Frontal cortex (tissue), 3 donors: ENCODE measurements at regions not wholly inside any gene's neighbourhood (a gene's known extent, or its start where the extent isn't known, plus 50 kb on each side); places are given as distances from the start of the nearest gene placed in this dataset.

Experiments
- DNase-seq, 2 donors: peaks; one replicate each; pipeline ENCODE4 v3.0.0; 2012; ENCODE audit warnings: low spot score in 2 of 2
- FAIRE-seq: peaks from 2 replicates; lab custom pipeline; 2012; peaks lifted over from hg19 to GRCh38; lab: Jason Lieb, UNC
- donor health status: control.
- donor health status: control.
- donor health status: control.

DNA sequence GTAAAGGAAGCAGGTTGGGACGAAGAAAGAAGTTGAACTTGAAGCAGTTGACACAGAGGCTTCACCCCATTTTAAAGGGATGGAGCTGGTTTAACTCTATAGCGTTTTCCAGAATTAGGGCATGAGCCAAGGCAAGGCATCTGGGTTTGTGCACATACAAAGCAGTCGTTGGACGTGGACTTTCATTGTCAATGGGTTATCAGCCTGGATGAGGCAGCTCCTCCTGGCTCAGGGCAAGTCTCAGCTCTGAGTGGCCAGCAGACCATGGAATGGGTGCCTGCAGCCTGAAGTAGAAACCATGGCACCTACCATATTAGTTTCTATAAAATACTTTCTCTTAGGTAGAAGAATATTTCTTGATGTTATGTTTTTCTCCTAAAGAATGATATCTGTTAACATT, 163.8 kb upstream of the KCNK2 start:
- no peak for FAIRE-seq
- DNase-seq: no peak

DNA sequence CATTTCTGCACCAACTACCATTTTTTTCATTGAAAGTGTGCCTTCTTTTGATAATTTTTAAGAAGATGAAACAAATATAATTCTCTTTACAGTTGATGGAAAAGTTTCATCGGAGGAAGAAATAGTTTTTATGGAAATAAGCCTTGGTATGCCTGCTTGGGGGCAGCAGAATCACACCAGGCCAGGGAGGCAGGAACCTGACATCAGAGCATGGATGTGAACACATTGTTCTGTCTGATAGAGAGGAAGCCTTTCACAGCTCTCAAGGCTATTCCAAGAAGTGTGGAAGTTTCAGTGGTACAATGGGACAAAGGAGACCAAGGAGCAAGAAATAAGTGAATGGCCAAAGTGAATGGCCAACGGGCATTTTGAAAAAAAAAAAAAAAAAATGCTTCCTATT, 162.2 kb upstream of the KCNK2 start:
- no peak for DNase-seq
- FAIRE-seq: no peak

DNA sequence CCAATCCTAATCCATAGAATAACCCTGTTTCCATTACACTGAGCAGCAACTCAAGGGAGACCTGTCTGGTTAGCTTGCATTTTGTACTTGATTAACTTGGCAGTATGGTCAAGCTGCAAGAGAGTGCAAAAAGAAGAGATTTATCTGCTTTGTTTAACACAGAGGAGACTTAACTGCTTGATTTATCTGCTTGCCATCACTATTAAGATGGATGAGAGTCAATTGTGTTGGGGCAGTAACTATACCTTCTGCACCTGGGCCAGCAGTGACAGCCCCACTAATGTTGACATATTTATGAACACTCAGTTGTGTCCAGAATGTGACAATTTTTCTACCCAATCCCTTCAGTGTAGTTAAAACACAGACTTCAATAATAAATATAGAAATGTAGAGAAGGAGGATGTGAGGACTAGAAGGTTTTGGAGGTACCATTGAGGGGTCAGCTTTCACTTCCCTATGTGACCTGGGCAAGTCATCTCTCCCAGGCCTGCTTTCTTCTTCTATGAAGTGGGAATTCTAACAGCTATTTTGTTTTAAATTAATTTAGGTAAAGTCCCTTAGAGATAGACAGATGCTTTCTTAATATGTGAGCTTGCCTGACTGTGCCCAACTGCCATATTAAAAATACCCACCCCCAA, 159.1 kb upstream of the KCNK2 start:
- DNase-seq: no peak
- no peak for FAIRE-seq

DNA sequence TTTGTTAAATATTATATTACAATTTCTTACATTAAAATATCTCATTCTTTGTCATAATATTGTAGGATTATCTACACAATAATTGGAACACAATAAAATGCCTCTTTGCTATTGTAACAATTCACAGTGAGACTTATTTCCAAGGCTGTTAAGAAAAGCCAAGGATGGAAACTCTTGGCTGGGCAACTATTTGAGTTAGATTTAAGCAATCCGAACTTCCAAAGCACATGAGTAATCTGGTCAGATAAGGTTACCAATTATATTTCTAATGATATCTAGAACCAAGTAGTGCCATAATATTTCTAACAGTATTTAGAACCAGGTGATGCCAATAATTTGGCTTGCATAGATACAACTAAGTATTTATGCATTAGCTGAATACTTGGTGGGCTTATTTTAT, 154.7 kb upstream of the KCNK2 start:
- FAIRE-seq (no peak), DNase-seq (no peak)

DNA sequence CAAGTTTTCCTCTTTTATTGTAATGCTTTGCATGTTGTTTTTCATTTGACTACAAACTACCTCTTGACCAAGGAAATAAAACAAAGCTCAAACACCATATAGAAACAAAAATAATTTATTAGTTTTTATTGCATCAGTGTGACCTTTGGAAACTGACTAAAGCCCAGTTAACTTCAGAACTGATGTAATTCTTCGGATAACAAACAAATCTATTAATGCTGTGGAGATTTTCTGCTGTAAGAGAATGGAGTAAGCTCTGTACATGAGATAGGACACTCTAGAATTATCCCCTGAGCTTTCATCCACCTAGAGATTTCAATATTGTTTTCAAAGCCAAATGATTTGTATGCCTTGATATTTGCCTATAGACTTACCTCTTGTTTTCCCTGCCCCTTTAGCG, 154.0 kb upstream of the KCNK2 start:
- no peak for DNase-seq
- FAIRE-seq: no peak

DNA sequence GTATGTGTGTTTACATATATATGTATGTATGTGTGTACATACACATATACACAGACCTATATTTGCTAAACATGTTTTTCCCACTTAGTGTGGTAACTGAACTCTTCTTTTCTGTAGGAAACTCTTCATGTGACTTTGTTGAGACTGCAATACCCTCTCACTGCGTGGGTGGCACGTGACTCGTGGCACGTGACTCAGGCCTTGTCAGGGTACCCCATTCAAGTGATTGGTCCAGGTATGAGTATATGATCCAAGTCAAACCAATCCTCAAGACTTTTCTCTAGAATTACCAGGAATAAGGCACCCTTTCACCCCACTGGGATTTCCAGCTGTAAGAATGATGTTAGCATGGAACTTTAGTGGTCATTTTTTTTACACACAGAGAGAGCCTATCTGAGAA, 149.2 kb upstream of the KCNK2 start:
- FAIRE-seq: no peak
- no peak for DNase-seq

DNA sequence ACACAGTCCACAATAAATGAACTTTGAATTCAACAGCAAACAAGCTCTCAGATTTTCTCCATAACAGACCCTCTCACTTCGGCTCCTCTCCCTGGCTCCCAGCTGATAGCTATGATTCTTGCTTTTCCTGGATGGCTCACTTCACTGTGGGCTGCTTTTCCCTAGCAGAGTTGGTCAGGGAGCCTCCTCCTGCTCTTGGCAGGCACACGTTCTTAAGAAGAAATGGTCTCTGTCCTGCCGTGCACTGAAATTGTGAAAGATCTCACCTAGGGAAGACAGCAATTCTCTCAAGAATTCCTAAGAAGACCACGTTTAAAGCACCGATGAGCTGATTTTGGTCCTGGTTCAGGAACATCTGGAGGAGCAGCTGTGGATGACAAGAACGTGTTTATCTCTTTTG, 148.5 kb upstream of the KCNK2 start:
- FAIRE-seq (no peak), DNase-seq (no peak)

DNA sequence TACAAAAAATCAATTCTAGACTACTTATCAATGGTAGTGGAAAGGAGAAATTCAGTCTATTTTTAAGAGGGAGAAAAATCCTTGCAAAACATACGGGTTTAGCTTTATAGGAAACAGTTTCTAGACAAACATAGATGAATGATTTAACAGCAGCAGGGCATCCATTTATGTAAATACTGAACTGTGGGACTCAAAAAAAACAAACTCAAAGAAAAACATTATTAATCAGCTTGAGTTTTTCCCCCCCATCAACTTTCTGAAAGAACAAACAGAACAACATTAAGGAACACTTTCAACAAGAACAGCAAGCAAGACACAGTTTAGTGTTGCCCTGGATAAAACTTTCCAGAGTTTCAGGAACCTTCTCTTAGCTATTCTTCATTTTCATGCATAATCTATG, 147.3 kb upstream of the KCNK2 start:
- FAIRE-seq (no peak), DNase-seq (no peak)

DNA sequence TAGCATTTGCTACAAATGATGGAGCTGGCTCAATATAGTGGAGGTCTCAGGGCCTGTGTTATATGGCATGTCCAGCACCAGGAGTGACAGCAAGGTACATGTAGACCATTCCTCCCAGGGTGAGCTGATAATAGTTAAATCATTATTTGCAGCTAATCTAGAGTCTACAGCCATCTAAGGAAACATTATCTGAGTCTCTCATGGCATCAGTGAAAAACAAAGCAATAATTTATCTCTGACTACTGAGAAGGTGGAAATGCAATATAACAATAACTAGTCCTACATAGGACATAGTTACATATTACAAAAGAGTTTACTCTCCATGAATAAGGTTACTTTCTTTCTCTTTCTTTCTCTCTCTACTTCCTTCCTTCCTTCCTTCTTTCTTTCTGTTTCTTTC, 143.4 kb upstream of the KCNK2 start:
- FAIRE-seq: no peak
- DNase-seq: no peak

DNA sequence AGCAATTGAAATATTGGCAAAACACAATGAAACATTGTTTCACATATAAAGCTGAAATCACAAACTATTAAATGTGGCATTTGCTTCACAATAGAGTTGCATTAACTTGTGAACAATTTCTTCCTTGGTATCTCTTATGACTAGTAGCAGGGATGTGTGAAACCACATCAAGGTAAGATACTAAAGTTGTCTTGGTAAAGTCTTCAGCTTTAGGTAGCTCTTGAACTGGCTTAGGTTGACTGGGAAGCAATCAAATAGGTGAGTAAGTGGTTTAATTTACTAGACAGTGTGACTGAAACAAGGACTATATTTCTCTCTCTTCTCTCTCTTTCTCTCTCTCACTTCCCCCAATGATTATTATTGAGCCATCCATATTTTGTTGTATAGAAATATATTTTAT, 141.5 kb upstream of the KCNK2 start:
- FAIRE-seq: no peak
- DNase-seq: no peak

DNA sequence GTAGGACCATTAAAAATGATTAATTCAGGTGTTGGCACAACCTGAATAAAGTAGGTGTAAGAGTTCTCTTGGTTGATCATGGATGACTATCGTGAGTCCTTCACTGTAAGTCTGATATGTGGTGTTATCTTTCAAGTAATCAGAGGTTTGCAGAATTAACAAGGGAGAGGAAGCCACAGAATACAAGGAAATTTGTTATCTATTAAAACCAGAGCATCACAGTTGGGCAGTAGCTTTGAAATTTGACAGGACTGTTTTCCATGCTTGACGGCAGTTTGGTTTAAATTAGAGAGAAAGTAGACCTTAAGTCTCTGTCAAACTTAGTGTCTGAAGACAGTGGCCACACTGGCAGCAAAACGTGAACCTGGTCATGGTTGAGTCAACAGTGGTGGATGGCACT, 139.5 kb upstream of the KCNK2 start:
- DNase-seq (no peak), FAIRE-seq (no peak)

DNA sequence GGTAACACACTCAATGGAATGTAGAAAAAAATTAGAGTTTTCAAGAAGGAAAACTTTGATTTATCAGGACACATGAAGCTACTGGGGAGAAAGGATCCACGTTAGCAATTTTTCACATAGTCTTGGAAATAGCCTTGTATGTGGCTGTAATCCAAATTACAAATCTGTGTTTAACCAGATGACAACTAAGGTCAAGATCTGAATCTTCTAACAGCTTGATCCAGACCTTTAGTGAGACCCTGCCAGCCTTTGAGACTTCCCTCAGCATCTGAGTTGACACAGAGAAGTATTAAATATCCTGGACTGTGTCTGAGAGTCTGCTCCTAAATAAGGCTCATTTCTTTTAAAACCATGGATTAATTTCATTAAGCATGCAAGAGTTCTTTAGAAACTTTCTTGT, 135.9 kb upstream of the KCNK2 start:
- no peak for DNase-seq
- FAIRE-seq: no peak

DNA sequence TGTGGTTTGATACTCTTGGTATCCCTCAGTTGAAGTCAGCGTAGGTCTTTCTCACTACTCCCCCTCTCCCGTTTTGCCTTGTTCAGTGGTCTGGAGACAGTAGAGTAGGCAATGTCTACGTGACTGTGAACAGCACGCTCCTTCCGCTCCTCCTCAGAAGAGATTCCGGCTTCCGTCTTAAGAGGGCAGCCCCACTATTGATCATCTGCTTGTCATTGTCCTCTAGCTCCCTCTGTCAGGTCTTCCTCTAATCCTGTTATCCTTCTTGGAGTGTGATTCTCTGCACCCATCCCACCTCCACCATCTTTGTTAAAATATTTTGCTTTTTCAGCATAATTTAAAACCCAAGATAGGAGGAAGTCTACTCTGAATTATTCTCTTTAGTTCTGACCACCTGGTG, 129.9 kb upstream of the KCNK2 start:
- no peak for FAIRE-seq
- DNase-seq: no peak

DNA sequence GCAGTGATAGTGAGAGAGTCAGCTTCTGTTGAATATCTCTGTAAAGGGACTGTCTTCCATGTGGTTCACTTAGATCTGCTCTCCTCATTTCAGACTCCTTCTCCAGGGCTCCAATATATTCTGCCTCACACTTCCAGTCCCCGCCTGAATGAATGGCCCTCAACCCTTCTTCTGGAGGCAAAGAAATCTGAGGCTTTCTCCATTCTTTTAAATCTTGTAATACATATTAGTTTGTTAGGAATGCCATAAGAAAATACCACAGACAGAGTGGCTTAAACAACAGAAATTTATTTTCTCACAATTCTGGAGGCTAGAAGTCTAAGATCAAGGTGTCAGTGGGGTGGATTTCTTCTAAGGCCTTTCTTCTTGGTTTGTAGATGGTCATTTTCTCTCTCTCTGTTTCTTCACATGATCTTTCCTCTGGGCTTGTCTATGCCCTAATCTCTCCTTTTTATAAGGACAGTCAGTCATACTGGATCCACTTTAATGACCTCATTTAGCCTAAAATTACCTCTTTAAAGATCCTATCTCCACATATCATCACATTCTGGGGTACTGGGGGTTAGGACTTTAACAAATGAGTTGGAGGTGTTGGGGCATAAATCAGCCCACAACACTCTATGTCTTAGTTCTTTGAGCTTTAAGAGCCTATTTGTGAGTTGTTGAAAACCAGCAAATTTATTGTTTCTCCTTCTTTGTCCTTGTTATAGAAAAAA, 128.5 kb upstream of the KCNK2 start:
- no peak for DNase-seq
- FAIRE-seq: no peak

DNA sequence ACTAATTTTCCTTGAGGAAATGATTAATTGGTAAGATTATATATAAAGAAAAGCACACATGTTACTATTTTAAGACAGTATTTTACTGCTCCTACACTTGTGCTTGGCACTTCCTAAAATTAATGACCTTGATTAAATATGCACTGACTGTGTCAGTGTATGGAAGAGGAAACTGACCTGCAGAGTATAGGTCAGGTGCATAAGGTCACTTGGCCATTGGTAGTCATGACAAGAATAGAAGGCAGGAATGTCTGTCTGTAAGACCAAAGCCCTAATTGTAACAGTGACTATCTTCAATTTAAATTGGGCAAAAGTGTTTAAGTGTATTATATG, 128.0 kb upstream of the KCNK2 start:
- DNase-seq (no peak), FAIRE-seq (no peak)

DNA sequence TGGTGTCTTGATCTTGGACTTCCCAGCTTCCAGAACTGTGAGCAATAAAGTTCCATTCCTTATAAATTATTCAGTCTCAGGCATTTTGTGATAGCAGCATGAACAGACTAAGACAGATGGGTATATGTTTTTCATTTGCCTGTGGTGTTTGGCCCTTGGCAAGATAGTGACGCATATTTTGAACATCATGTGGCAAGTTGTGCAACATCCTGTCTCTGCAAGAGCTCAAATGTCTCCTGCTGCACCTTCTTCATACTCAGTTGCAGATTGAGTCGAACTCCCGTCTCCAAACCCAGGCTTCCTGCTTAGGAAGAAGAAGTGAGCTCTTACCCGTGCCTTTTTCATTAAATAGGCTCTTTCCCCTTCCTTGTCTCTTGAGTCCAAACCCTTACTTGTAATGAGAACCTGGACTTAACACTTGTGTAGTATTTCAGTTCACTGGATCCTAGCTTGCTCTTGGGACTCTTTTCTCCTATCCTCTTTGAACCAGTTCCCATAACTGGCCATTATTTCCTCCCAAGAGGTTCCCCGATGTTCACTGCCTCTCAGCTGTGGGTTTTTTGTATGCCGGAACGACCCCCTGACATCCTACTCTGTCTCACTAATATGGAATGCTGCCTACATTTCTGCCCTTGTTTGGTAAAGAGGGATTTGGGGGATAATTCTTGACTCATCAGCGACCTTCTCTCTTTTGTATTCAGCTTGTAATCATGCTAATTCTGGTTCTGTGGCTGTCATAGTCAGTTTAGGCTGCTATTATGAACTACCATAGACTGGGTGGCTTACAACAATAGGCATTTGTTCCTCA, 125.0 kb upstream of the KCNK2 start:
- DNase-seq (no peak), FAIRE-seq (no peak)

DNA sequence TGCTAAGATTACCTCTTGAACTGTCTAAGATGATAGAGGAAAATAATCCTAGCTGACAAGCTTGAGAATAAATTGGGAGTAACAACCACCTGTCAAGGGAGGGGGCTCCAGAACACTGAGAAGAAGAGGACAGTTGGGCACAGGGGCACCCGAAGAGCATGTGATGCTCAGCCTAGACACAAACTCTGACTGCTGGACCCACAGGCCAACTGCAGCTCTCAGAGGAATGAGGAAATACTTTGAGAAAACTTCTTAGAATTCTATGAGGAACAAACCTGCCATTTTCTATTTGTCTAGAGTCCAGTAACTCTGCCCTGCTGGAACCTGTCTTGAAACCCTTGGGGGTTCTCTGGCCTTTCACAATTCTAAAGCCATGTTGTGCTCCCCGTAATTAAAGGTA, 124.1 kb upstream of the KCNK2 start:
- FAIRE-seq: no peak
- no peak for DNase-seq

DNA sequence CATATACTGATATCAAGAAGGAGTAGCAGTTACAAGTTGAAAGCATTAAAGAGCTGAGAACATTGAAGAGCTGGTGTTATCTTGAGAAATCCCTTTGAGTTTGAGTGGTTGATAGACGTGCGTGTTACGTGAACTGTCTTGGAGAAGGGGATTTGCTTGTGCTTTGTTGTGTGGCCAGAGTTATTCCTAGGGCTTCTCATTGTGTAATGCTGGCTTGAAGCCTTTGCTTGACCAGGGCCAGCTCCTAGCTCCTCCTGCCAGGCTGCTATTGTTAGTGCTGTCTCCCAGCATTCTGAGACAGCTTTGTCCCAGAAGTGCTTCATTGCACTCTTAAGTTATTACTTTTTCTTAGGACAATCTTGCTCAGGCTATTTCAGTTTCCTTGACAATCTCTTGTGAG, 116.2 kb upstream of the KCNK2 start:
- no peak for DNase-seq
- FAIRE-seq: no peak

DNA sequence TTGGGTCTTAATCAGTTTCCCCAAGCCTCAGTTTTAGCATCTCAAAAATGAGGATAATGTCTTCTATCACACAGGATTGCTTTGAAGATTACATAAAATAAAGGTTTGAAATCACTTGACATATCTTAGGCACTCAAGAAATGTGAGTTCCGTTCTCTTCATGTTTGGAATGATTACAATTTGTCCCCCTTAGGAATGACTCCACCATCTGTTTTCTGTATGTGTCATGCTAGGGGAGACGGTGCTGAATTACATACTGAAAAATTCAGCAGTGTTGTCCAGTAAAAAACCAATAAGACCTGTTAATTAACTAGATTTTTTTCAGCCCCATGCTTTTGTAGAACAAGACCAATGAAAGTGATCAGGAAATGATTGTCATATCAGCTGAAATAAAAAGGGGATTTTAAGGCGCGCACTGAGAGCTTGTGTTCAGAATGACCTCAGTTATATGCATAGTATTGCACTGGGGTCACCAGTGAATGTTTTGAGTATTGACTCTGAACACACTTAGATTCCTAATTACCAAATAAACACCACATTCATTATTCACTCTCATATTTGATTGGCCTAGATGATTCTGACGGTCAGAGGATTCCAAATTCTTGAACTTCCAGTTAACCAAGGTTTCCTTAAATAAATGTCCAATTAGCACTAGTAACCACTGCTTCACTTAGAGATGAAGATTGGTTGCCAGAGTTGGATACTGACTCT, 114.5 kb upstream of the KCNK2 start:
- no peak for DNase-seq
- no peak for FAIRE-seq

DNA sequence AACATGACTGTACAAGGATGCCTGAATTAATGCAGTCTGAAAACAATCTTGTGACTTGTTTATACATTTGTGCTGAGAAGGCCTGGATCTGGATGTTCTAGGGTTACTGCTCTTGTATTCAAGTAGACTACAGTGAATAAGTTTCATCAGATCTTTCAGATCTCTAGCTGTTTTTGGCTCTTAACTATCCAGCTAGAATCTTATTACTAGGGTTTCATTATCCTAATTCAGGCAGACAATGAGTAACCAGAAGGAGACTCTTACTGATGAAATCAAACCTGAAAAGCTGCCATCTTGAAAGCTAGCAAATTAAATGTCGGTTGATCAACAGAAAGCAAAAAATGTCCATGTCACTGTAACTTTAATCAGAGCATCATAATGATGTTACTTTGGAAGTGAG, 112.5 kb upstream of the KCNK2 start:
- no peak for FAIRE-seq
- no peak for DNase-seq

DNA sequence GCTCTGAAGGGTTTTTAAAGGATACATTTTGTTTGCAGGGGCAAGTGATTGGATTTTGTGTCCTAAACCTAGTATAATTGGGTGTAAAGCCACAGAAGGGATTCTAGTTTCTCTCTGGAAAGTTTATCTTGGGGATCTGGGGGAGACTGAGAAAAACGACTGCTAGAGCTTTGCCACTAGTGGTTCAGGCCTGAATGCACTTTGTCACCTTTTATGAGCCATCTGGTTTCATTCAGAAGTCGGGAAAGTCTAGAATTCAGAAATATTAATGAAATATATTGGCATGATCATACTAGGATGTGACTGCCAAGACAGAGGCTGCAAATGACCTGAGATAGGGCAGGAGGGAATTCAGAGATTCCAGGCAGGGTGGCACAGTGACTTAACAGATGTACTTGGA, 111.5 kb upstream of the KCNK2 start:
- no peak for FAIRE-seq
- no peak for DNase-seq
